Left ventricle myocardium inferior (tissue), 1 donor: ENCODE measurements at regions not wholly inside any gene's neighbourhood (a gene's known extent, or its start where the extent isn't known, plus 50 kb on each side); places are given as distances from the start of the nearest gene placed in this dataset.

Experiments used
- DNase-seq: peaks from one replicate; pipeline ENCODE4 v3.0.0-alpha.2; 2020
- H3K27ac ChIP-seq: fragments of 200-600 bp; replicated peaks from 2 replicates; pipeline ENCODE4 v1.8.0; 2021
- H3K27me3 ChIP-seq: fragments of 200-600 bp; 2 replicates; pipeline ENCODE4 v1.8.0; 2021; ENCODE audit warnings: low read depth
- H3K36me3 ChIP-seq: fragments of 200-600 bp; 2 replicates; pipeline ENCODE4 v1.8.0; 2021
- H3K4me1 ChIP-seq: fragments of 200-600 bp; 2 replicates; pipeline ENCODE4 v1.8.0; 2021
- H3K4me3 ChIP-seq: fragments of 200-600 bp; 2 replicates; pipeline ENCODE4 v1.8.0; 2021; ENCODE audit warnings: mild to moderate bottlenecking, moderate library complexity
- H3K9me3 ChIP-seq: fragments of 200-600 bp; replicated peaks from 2 replicates; pipeline ENCODE4 v1.8.0; 2021
- CTCF ChIP-seq: fragments of 200-600 bp; IDR thresholded peaks from 2 replicates; pipeline ENCODE4 v1.8.0; 2021; ENCODE audit warnings: antibody characterized with exemption, mild to moderate bottlenecking, borderline replicate concordance
- intact Hi-C: fragments of 100-400 bp; cut with micrococcal nuclease; formaldehyde crosslinking; loops from one replicate; pipeline ENCODE4 v1.11.0; 2022
- donor health status: DM: no; HTN: yes; CAD: no; lungs with severe emphysema.

GRCh38 chr16:55125818-55126385 is 195.2 kb downstream of the IRX5 start:
- Histone ChIP-seq H3K36me3 (no peaks in the 10 kb centered on the region), H3K4me1 (no peaks in the 10 kb centered on the region), H3K27me3 (peaks cover 36% of the 10 kb centered on the region), H3K9me3 (peaks cover 18% of the 10 kb centered on the region), H3K27ac (no peak overlapping the region), H3K4me3 (no peak overlapping the region)
- no peak for TF ChIP-seq CTCF
- intact Hi-C loops, result no loop called here
- DNase-seq, result no peak

- TF ChIP-seq CTCF, result no peak
- intact Hi-C loops, result no loop called here
- Histone ChIP-seq H3K36me3 (no peaks in the 10 kb centered on the region), H3K27ac (no peak overlapping the region), H3K4me1 (no peaks in the 10 kb centered on the region), H3K27me3 (peaks cover 41% of the 10 kb centered on the region), H3K4me3 (no peak overlapping the region), H3K9me3 (peaks cover 18% of the 10 kb centered on the region)
- DNase-seq, result no peak
Measured at GRCh38 chr16:55126456-55126855, 195.8 kb downstream of the IRX5 start.

GRCh38 chr16:55130456-55130855 is 193.5 kb upstream of the IRX6 start:
- no peak for DNase-seq
- H3K27ac ChIP-seq, result no peak overlapping the region
- H3K27me3 ChIP-seq, result peaks cover 59% of the 10 kb centered on the region
- intact Hi-C loops, result no loop called here
- H3K36me3 ChIP-seq, result no peaks in the 10 kb centered on the region
- no peaks in the 10 kb centered on the region for H3K4me1 ChIP-seq
- no peaks in the 10 kb centered on the region for H3K9me3 ChIP-seq
- no peak for TF ChIP-seq CTCF
- H3K4me3 ChIP-seq, result no peak overlapping the region

- H3K9me3 ChIP-seq, result no peaks in the 10 kb centered on the region
- H3K4me3 ChIP-seq, result no peak overlapping the region
- no peak for DNase-seq
- H3K27ac ChIP-seq, result no peak overlapping the region
- no peak for TF ChIP-seq CTCF
- no peaks in the 10 kb centered on the region for H3K4me1 ChIP-seq
- H3K36me3 ChIP-seq, result no peaks in the 10 kb centered on the region
- H3K27me3 ChIP-seq, result peaks cover 62% of the 10 kb centered on the region
- intact Hi-C loops, result no loop called here
Measured at GRCh38 chr16:55130911-55131310, 193.1 kb upstream of the IRX6 start.

GRCh38 chr16:55133654-55134053 is 190.3 kb upstream of the IRX6 start:
- Histone ChIP-seq H3K27me3 (peaks cover 54% of the 10 kb centered on the region), H3K4me1 (no peaks in the 10 kb centered on the region), H3K36me3 (no peaks in the 10 kb centered on the region), H3K4me3 (no peak overlapping the region), H3K9me3 (no peaks in the 10 kb centered on the region), H3K27ac (no peak overlapping the region)
- intact Hi-C loops, result no loop called here
- TF ChIP-seq CTCF, result no peak
- no peak for DNase-seq
